Activated T-helper 17 cell treated with anti-CD3 and anti-CD28 coated beads, Interleukin-2, amount 50 U/mL, for 72 hours (primary cell): ENCODE measurements at regions not wholly inside any gene's neighbourhood (a gene's known extent, or its start where the extent isn't known, plus 50 kb on each side); places are given as distances from the start of the nearest gene placed in this dataset.

ENCODE experiments used
- ATAC-seq: fragments of 150-1000 bp; cut with Tn5 transposase; replicated peaks from 2 replicates; pipeline ENCODE4 v1.10.0; 2021; ENCODE audit warnings: mild to moderate bottlenecking, moderate library complexity
- H3K27ac Mint-ChIP-seq: one replicate; pipeline ENCODE4 v1.8.0; 2022; ENCODE audit warnings: mixed read lengths
- H3K27me3 Mint-ChIP-seq: one replicate; pipeline ENCODE4 v1.8.0; 2022; ENCODE audit warnings: mixed read lengths
- H3K36me3 Mint-ChIP-seq: one replicate; pipeline ENCODE4 v1.8.0; 2022; ENCODE audit warnings: low read depth, mild to moderate bottlenecking, mixed read lengths
- H3K4me1 Mint-ChIP-seq: one replicate; pipeline ENCODE4 v1.8.0; 2022; ENCODE audit warnings: mixed read lengths
- H3K4me3 Mint-ChIP-seq: one replicate; pipeline ENCODE4 v1.8.0; 2022; ENCODE audit warnings: mild to moderate bottlenecking, mixed read lengths
- H3K9me3 Mint-ChIP-seq: one replicate; pipeline ENCODE4 v1.8.0; 2022; ENCODE audit warnings: mixed read lengths

DNA sequence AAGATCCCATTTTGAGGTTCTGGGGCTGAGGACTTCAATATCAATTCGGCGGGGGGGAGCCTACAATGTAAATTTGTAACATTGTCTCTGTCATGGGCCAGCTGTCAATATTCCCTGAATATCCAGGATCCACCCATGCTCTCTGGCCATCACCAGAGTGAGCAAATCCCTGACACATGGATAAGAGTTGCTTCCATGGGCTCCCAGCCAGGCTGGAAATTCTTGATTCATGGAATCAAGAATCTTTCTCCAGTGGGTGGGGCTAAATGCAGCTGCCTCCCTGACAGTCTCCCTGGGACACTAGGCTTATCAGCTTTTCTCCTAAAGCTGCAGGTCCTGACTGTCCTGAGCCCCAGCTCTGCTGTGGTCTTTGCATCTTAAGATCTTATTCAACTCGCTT is 86.9 kb upstream of the IGLL5 start:
- H3K27me3 Mint-ChIP-seq, result no peaks in the 10 kb centered on the region
- no peak overlapping the region for H3K4me3 Mint-ChIP-seq
- H3K9me3 Mint-ChIP-seq, result no peaks in the 10 kb centered on the region
- no peak for ATAC-seq
- no peaks in the 10 kb centered on the region for H3K36me3 Mint-ChIP-seq
- no peak overlapping the region for H3K27ac Mint-ChIP-seq
- H3K4me1 Mint-ChIP-seq, result no peaks in the 10 kb centered on the region

- no peak overlapping the region for H3K27ac Mint-ChIP-seq
- no peaks in the 10 kb centered on the region for H3K4me1 Mint-ChIP-seq
- no peaks in the 10 kb centered on the region for H3K27me3 Mint-ChIP-seq
- no peak overlapping the region for H3K4me3 Mint-ChIP-seq
- ATAC-seq, result no peak
- H3K36me3 Mint-ChIP-seq, result no peaks in the 10 kb centered on the region
- H3K9me3 Mint-ChIP-seq, result no peaks in the 10 kb centered on the region
Measured at GRCh38 chr22:22802339-22802970, 85.2 kb upstream of the IGLL5 start.

- no peak overlapping the region for H3K4me3 Mint-ChIP-seq
- ATAC-seq, result no peak
- H3K27me3 Mint-ChIP-seq, result no peaks in the 10 kb centered on the region
- no peaks in the 10 kb centered on the region for H3K9me3 Mint-ChIP-seq
- no peak overlapping the region for H3K27ac Mint-ChIP-seq
- H3K4me1 Mint-ChIP-seq, result no peaks in the 10 kb centered on the region
- no peaks in the 10 kb centered on the region for H3K36me3 Mint-ChIP-seq
Measured at GRCh38 chr22:22803285-22803853, 84.2 kb upstream of the IGLL5 start.

DNA sequence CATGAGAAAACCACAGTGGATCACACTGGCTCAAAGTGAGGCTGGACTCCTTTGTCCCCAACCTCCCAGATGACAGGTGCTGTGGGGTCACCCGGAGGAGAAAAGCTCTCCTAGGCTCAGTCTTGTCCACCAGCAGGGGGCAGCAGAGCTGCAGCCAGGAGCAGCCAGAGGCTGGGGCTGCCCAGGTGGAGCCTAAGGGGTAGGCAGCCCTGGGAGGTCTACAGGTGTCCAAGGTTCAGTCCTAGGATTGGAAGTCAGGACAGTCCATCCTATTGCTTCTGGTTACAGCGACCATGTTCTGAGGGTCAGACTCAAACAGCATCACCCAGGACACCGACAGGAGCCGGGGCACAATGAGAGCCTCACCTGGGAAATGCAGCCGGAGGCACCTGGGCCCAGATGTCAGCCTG is 77.6 kb upstream of the IGLL5 start:
- Mint-ChIP-seq H3K4me1 (no peaks in the 10 kb centered on the region), H3K27ac (no peak overlapping the region), H3K36me3 (no peaks in the 10 kb centered on the region), H3K4me3 (no peak overlapping the region), H3K9me3 (no peaks in the 10 kb centered on the region), H3K27me3 (no peaks in the 10 kb centered on the region)
- peak; percentile 76 for ATAC-seq

DNA sequence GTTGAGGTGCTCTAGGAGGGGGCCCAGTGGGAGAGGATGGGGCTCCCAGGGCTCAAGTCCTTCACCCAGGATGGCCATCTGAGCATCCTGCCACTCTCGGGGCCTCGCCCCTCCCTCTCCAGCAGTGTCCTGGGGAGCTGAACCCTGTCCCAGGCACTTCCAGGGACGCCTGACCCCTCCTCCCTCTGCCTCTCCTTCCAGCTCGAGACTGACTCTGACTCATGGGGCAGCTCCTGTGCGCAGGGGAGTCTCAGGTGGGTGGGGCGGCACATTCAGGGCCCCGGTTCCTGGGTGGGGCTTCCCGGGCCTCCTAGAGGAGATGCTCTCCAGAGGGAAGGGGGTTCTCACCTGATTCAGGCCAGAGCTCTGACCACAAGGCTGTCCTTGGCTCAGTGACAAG is 77.1 kb upstream of the IGLL5 start:
- H3K27ac Mint-ChIP-seq, result no peak overlapping the region
- H3K4me3 Mint-ChIP-seq, result no peak overlapping the region
- no peaks in the 10 kb centered on the region for H3K9me3 Mint-ChIP-seq
- ATAC-seq, result no peak
- H3K27me3 Mint-ChIP-seq, result no peaks in the 10 kb centered on the region
- peaks cover 1% of the 10 kb centered on the region for H3K4me1 Mint-ChIP-seq
- no peaks in the 10 kb centered on the region for H3K36me3 Mint-ChIP-seq

- ATAC-seq, result no peak
- H3K36me3 Mint-ChIP-seq, result no peaks in the 10 kb centered on the region
- no peaks in the 10 kb centered on the region for H3K27me3 Mint-ChIP-seq
- peak overlapping the region; percentile 64 for H3K27ac Mint-ChIP-seq
- peaks cover 10% of the 10 kb centered on the region for H3K4me1 Mint-ChIP-seq
- no peak overlapping the region for H3K4me3 Mint-ChIP-seq
- H3K9me3 Mint-ChIP-seq, result no peaks in the 10 kb centered on the region
Measured at GRCh38 chr22:22811016-22812009, 76.3 kb upstream of the IGLL5 start.

DNA sequence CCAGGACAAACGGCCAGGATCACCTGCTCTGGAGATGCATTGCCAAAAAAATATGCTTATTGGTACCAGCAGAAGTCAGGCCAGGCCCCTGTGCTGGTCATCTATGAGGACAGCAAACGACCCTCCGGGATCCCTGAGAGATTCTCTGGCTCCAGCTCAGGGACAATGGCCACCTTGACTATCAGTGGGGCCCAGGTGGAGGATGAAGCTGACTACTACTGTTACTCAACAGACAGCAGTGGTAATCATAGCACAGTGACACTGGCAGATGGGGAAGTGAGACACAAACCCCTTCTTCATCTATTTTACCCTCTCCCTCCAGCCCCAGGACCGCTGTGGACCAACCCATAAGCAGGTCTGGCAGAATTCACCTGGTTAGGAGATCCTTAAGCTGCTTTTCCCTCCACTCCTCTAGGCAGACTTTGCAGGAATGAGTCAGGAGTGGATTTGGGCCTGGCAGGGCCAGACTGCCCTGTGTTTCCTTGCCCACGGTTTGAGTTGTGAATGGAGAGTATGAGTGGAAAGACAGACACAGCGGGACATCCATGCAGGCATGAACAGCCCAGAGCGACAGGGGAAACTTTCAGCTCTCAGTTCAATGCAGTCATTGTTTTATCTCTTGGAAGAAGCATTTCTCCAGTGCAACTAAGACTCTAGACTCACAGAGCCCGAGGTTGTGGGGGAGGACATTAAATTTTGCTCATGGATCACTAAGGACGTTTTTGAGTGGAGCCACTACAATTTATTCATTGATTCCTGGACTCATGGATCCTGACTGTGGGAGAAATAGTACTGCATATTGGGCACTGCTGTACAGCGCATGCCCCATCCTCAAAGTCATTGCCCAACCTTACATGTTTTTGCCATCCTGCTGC is 75.3 kb upstream of the IGLL5 start:
- Mint-ChIP-seq H3K36me3 (no peaks in the 10 kb centered on the region), H3K4me1 (peaks cover 15% of the 10 kb centered on the region), H3K4me3 (no peak overlapping the region), H3K27me3 (no peaks in the 10 kb centered on the region), H3K9me3 (no peaks in the 10 kb centered on the region), H3K27ac (no peak overlapping the region)
- no peak for ATAC-seq

DNA sequence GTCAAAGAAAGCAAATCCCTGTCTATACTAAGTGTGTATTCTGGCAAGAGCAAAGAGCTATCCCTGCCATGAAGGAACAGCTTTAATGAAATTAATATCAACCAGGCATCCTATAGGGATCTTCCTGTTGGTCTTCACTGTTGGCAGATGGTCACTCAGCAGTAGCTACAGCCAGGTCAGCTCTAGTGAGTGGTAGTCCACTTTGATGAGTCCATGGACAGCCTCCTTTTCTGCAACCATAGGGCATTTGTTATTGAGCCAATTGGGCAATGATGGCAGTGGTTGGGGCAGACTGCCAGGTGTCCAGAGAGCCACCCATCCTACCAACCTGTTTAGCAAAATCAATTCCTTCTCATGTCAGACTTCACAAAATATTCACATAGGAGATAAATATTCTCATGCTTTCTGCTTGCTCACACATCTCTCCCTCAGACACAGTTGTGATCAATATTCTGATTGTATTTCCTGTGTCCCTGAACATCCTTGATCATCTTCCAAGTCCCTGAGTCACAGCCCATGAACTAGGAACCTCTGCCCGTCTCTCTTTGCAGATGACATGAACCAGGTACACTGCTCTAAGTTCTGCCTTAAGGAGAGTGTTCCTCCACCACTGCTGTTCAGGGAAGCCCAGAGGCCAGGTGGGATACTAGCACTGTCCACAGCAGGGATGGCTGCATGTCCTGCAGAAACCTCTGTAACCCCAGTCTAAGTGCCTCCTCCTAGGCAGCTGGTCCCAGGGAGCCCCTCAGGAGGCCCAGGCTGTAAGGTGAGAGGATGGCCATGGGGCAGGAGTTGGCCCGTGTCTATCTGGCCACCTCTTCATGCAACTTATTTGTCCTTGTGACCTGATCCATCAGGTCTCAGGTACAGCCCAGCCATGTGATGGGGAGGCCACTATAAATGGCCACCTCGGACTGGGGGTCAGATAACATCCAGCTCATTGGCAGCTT is 74.2 kb upstream of the IGLL5 start:
- no peak for ATAC-seq
- Mint-ChIP-seq H3K4me1 (peaks cover 22% of the 10 kb centered on the region), H3K27me3 (no peaks in the 10 kb centered on the region), H3K4me3 (no peak overlapping the region), H3K36me3 (no peaks in the 10 kb centered on the region), H3K9me3 (no peaks in the 10 kb centered on the region), H3K27ac (no peak overlapping the region)

- Mint-ChIP-seq H3K36me3 (no peaks in the 10 kb centered on the region), H3K27ac (no peak overlapping the region), H3K9me3 (no peaks in the 10 kb centered on the region), H3K27me3 (no peaks in the 10 kb centered on the region), H3K4me3 (no peak overlapping the region), H3K4me1 (peaks cover 34% of the 10 kb centered on the region)
- ATAC-seq, result no peak
Measured at GRCh38 chr22:22814666-22815396, 72.8 kb upstream of the IGLL5 start.

DNA sequence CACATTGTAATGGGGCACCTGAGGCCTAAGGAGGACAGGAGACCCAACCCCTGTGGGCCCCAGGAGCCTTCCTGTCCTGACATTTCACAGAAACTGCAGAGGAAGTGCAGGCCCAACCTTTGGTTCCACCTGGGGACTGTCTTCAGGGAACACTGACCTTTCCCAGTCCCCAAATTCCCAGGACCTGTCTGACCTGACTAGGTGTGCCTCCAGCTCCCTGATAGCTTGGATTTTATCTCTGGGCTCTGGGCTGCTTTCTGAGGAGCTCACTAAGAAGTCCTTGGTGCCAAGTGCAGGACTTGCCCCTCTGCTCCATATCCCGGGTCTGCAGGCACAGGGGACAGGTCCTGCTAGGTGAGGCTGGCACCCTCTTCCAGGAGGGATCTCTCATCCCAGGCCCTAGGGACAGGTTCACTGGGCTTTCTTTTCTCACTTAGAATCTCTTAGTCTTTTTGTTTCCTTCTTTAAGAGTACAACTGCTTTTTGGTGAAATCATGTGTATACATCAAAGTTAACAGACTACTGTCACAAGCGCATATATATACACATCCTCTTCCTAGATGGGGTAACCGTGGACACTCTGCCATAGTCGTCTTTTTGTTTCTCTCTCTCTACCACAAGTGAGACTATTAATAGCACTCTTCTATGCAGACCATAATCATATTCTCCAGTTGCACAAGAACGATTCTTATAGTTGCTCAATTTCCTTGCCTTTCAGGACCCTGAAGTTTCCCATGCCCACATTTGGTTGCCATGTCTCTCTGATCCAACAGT is 72.0 kb upstream of the IGLL5 start:
- H3K27ac Mint-ChIP-seq, result peak overlapping the region; percentile 4
- no peaks in the 10 kb centered on the region for H3K9me3 Mint-ChIP-seq
- H3K4me1 Mint-ChIP-seq, result peaks cover 42% of the 10 kb centered on the region
- no peak for ATAC-seq
- no peaks in the 10 kb centered on the region for H3K27me3 Mint-ChIP-seq
- no peak overlapping the region for H3K4me3 Mint-ChIP-seq
- no peaks in the 10 kb centered on the region for H3K36me3 Mint-ChIP-seq

- ATAC-seq, result no peak
- Mint-ChIP-seq H3K27ac (no peak overlapping the region), H3K9me3 (no peaks in the 10 kb centered on the region), H3K36me3 (no peaks in the 10 kb centered on the region), H3K27me3 (no peaks in the 10 kb centered on the region), H3K4me3 (no peak overlapping the region), H3K4me1 (peaks cover 47% of the 10 kb centered on the region)
Measured at GRCh38 chr22:22816171-22816514, 71.5 kb upstream of the IGLL5 start.

- Mint-ChIP-seq H3K9me3 (no peaks in the 10 kb centered on the region), H3K27me3 (no peaks in the 10 kb centered on the region), H3K27ac (no peak overlapping the region), H3K4me3 (no peak overlapping the region), H3K36me3 (no peaks in the 10 kb centered on the region), H3K4me1 (peaks cover 55% of the 10 kb centered on the region)
- ATAC-seq, result no peak
Measured at GRCh38 chr22:22816766-22817410, 70.7 kb upstream of the IGLL5 start.
